Smooth muscle cell of the brain vasculature (primary cell): ENCODE measurements at regions not wholly inside any gene's neighbourhood (a gene's known extent, or its start where the extent isn't known, plus 50 kb on each side); places are given as distances from the start of the nearest gene placed in this dataset.
"Not testable (repeated sequence)": the region's sequence is repeated elsewhere in the genome, so short reads cannot be mapped to it uniquely, and the experiment has no call there.

ENCODE experiments used
- DNase-seq: peaks from one replicate; pipeline ENCODE4 v3.0.0-alpha.2; 2012; ENCODE audit warnings: low read depth, low spot score

DNA sequence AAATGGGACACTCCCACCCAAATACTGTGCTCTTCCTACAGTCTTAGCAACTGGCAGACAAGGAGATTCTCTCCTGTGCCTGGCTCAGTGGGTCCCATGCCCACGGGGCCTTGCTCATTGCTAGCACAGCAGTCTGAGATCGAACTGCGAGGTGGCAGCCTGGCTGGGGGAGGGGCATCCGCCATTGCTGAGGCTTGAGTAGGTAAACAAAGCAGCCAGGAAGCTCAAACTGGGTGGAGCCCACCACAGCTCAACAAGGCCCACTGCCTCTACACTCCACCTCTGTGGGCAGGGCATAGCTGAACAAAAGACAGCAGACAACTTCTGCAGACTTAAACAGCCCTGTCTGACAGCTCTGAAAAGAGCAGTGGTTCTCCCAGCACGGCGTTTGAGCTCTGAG lies 174.8 kb downstream of the COL12A1 start:
- DNase-seq = not testable (repeated sequence)

GRCh38 chr6:75029333-75029732 lies 176.5 kb downstream of the COL12A1 start:
- DNase-seq = no peak

GRCh38 chr6:75025371-75025770 lies 180.5 kb downstream of the COL12A1 start:
- DNase-seq = no peak

DNA sequence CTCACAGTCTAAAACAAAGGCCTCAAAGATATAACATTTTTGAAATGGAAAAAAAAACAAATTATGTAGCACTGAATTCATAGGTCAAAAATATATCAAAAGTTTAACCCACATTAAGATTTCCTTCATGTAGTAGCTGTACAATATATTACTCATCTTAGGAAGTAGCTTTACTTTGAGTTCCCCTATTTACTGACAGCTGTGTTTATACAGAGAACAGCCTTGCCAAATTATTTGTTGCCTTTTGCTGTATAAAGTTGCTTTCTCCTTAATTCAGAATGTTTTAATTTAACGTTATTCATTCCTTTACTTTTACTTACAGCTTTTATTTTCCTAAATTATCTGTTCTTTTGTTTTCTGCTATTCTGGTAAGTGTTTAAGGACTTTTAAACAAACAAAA lies 181.0 kb downstream of the COL12A1 start:
- DNase-seq = no peak

GRCh38 chr6:75023634-75024033 lies 182.2 kb downstream of the COL12A1 start:
- DNase-seq = no peak

GRCh38 chr6:75020971-75021370 lies 184.9 kb downstream of the COL12A1 start:
- DNase-seq = no peak

GRCh38 chr6:75020376-75020775 lies 185.5 kb downstream of the COL12A1 start:
- no peak for DNase-seq

- DNase-seq = no peak
Observed at GRCh38 chr6:75012018-75012417, 193.8 kb downstream of the COL12A1 start.

DNA sequence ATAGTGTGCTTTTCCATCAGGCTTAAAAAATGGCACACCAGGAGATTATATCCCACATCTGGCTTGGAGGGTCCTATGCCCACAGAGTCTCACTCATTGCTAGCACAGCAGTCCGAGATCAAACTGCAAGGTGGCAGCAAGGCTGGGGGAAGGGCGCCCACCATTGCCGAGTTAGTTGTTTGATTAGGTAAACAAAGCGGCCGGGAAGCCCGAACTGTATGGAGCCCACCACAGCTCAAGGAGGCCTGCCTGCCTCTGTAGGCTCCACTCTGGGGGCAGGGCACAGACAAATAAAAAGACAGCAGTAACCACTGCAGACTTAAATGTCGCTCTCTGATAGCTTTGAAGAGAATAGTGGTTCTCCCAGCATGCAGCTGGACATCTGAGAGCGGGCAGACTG lies 201.9 kb downstream of the COL12A1 start:
- not testable (repeated sequence) for DNase-seq

DNA sequence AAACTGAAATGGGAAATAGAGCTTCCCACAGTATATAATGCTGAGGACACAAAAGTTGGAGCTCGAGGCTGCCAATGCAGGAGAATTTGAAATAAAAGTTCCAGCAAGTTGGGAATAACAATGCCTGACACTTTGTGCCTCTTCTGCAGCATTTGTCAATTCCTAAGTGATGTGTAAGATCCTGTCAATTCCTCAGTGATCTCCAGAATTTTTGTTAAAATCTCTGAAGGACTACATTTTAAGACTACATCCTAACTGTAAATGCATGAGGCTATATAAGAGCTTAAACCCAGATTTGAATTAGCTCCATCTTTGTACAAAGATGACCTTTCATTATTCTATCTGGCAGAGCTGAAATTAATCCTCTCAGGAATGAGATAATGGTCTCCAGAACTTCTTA lies 208.2 kb downstream of the COL12A1 start:
- no peak for DNase-seq

DNA sequence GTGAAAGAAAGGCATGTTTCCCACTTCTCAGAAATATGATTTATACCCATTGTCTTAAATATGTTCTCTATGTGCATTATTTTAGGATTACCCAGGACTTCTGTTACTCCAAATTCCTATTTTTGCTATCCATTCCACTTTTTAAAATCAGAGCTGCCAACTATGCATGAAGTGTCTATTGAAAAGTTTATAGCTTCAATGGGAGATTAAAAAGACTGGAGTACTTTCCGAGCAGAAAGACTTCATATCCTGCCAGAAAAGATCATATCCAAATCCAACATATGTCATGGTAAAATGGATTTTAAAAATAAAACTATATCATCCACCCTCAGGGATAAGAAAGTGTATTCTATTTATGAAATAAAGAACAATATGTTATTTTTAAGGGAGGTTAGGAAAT lies 212.7 kb downstream of the COL12A1 start:
- DNase-seq = no peak

- DNase-seq = no peak
Observed at GRCh38 chr6:74991573-74992332, 214.1 kb downstream of the COL12A1 start.

GRCh38 chr6:74979065-74979766 lies 226.6 kb downstream of the COL12A1 start:
- no peak for DNase-seq

GRCh38 chr6:74976701-74977100 lies 229.2 kb downstream of the COL12A1 start:
- DNase-seq = no peak

- DNase-seq = no peak
Observed at GRCh38 chr6:74976026-74976425, 229.8 kb downstream of the COL12A1 start.

- DNase-seq = no peak
Observed at GRCh38 chr6:74973591-74973990, 232.3 kb downstream of the COL12A1 start.

DNA sequence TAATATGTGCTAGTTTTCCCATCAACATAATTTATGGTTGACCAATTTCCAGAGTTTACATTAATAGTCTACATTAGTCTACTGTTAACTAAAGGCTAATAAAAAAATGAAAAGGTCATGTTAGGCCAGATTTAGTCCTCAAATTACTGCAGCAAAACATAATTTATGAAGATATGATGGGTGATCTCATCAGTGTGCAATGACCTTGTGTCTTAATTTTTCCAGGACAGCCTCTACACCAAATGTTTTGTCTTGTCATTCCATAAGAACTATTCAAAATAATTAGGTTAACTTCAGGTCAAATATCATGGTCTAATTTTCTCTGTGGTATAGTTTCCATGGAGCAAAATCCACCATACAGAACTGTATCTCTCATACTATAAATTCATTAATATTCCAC lies 234.2 kb downstream of the COL12A1 start:
- DNase-seq = no peak

GRCh38 chr6:74969591-74970267 lies 236.1 kb downstream of the COL12A1 start:
- DNase-seq = no peak

- no peak for DNase-seq
Observed at GRCh38 chr6:74967821-74968220, 238.0 kb downstream of the COL12A1 start.

- no peak for DNase-seq
Observed at GRCh38 chr6:74966712-74967111, 239.1 kb downstream of the COL12A1 start.

GRCh38 chr6:74964871-74965441 lies 240.9 kb downstream of the COL12A1 start:
- DNase-seq = no peak
